ENCODE measurements at regions not wholly inside any gene's neighbourhood (a gene's known extent, or its start where the extent isn't known, plus 50 kb on each side); places are given as distances from the start of the nearest gene placed in this dataset.
"Not testable (repeated sequence)": the region's sequence is repeated elsewhere in the genome, so short reads cannot be mapped to it uniquely, and the experiment has no call there.

GRCh38 chr5:20784755-20785154 lies 796.8 kb upstream of the CDH18 start:
- DNase-seq; ATAC-seq (ENCODE audit: poor library complexity); intact Hi-C loops (cut with DNase I): not testable (repeated sequence)

- DNase-seq; intact Hi-C loops (cut with DNase I); ATAC-seq (ENCODE audit: poor library complexity): not testable (repeated sequence)
Measured at GRCh38 chr5:20783484-20783883, 795.5 kb upstream of the CDH18 start.

DNA sequence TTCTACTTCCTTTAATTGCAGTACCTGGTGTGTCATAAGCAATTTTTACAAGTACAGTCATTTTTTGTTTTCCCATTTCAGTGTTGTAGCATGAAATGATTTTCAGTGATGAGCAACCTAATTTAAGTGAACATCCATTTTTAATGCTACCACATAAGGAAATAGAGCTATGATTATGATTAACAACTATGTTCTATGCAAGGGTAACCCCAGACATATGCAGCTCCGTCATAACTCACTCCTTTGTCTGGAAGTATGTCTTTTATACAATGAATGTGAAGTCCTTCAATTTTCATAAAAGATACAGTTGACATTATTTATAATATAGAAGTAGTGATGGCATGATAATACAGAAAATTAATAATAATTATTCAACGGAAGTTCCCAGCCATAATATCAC lies 783.3 kb upstream of the CDH18 start:
- DNase-seq; ATAC-seq (ENCODE audit: poor library complexity); intact Hi-C loops (cut with DNase I): not testable (repeated sequence)

DNA sequence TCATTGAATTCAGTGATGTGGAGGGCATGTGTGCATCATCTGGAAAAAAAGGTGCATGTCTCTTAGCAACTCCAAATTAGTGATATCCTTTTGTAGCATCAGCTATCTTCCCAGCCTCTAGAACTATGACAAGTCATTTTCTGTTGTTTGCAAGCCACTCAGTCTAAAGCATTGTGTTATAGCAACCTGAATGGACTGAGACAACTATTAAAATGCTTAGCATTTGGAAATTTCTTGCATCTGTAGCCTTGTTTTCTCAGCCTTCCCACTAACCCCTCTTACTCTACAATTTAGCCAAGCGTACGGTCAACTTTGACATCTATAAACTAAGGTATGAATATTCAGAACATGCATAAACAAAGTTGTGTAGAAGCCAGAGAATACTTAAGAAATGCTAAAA lies 777.1 kb upstream of the CDH18 start:
- intact Hi-C loops (cut with DNase I); DNase-seq; ATAC-seq (ENCODE audit: poor library complexity): not testable (repeated sequence)

GRCh38 chr5:20759459-20759858 lies 771.5 kb upstream of the CDH18 start:
- ATAC-seq (ENCODE audit: poor library complexity); intact Hi-C loops (cut with DNase I); DNase-seq: not testable (repeated sequence)

GRCh38 chr5:20752179-20752578 lies 764.2 kb upstream of the CDH18 start:
- ATAC-seq (ENCODE audit: poor library complexity); DNase-seq; intact Hi-C loops (cut with DNase I): not testable (repeated sequence)

DNA sequence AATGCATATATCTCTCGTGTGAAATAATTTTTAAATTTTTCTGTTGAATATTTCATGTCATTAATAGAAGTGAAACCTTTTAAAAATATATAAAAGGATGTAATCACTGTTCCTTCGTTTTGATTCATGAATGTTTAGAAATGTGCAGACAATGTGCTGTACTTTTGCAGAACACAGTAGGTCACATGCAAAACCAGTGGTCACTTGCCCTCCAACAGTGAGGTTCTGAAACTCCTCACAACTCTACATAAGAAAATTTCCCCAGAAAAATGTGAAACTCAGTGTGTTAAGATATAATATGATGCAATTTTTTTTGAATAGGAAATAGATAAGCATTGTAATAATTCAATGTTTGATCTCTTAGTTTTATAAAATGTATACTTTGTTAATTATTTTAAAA lies 747.7 kb upstream of the CDH18 start:
- intact Hi-C loops (cut with DNase I); DNase-seq; ATAC-seq (ENCODE audit: poor library complexity): not testable (repeated sequence)

- DNase-seq; ATAC-seq (ENCODE audit: poor library complexity); intact Hi-C loops (cut with DNase I): not testable (repeated sequence)
Measured at GRCh38 chr5:20732223-20732622, 744.2 kb upstream of the CDH18 start.

DNA sequence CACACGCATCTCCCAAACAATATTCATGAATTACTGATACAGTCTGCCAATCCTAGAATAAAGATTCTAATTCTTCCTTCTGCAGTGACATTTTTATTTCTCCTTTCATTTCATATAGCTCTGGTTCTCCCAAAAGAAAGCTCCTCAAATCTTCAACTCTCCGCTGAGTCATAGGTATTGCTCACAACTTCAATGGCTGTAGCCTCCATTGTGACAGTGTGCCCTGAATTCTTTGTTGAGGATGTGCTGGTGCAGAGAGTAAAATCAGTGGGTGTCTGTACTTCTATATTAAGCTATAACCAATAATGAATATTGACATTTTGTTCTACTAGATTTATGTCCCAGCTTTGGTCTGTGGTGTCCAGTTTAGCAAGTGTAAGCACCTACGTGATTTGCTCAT lies 733.3 kb upstream of the CDH18 start:
- intact Hi-C loops (cut with DNase I); ATAC-seq (ENCODE audit: poor library complexity); DNase-seq: not testable (repeated sequence)

DNA sequence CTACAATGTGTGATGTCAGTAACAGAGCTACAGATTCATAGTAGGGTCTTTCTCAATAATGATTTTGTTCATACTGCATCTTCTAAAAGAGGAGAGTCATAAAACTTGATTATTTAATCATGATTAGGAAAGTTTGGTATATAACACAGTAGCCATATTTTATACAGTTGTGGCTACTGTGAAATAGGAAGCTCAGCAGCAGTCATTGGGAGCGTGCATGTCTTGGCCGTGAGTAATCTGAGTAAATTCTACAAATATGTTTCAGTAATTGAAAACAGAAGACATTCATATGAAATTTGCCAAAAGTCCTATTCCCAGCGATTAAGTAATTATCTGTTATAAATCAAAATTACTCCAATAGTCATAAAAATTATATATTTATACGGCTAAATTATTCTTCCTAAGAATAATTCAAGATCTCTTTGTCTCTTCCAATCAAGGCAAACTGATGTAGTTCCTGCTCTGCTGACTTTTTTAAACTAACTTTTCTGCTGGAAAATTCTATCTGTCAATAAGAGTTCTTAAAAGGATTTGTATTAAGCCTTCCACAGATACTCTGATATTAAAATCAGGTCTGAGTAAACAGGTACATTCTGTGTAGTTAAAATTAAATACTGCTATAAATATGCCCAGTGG lies 723.6 kb upstream of the CDH18 start:
- intact Hi-C loops (cut with DNase I); ATAC-seq (ENCODE audit: poor library complexity); DNase-seq: not testable (repeated sequence)

DNA sequence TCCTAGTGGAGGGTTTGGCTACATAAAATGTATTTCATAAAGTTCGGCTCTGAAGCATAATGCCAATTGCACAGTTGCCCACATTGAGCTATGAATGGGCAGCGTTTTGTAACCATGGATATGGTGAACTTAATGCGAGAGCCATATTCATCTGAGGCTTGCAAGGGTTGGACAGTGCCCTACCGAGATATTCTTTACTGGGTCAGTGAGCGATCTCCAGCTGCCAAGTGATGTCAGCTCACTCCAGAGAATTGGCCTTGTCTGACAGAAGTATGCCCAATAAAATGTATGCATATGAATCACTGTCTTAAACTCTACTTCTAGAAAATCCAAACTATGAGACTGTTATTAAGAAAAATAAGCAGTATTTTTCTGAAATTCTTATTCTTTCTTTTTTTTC lies 719.6 kb upstream of the CDH18 start:
- DNase-seq; intact Hi-C loops (cut with DNase I); ATAC-seq (ENCODE audit: poor library complexity): not testable (repeated sequence)

DNA sequence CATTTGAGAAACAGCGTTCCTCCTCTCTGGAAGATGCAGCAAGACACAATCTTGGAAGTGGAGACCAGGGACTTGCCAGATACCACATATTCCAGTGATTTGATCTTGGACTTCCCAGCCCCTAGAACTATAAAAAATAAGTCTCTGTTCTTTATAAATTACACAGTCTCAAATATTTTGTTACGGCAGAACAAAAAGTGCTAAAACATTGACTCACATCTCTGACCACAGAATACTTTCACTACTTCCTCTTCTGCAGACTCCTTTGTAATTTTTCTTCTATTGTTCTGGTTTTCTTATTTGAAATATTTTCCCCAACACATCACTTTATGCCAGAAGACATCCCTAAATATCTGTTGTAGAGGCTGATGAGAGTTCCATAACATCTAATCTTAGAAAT lies 706.1 kb upstream of the CDH18 start:
- no peak for DNase-seq
- intact Hi-C loops (cut with DNase I) = no loop called here
- ATAC-seq (ENCODE audit: poor library complexity) = no peak

DNA sequence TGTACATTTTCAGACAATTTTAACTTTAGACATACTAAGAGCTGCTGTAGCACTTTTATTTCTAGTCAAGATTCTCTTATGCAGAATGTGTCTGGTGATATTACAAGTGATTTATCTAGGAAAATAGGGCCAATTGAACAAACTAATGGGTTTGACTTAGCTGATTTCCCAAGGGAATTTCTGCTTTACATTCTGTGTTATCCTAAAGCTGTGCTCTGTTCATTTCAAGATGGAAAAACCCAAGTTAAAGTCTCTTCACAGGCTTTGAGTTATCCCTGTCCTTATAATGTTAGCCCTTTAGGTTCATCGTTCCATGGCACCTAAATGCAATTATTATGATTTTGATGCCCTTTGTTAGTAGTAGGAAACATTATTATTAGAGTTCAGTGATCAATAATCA lies 704.9 kb upstream of the CDH18 start:
- ATAC-seq (ENCODE audit: poor library complexity) (no peak), DNase-seq (no peak)

DNA sequence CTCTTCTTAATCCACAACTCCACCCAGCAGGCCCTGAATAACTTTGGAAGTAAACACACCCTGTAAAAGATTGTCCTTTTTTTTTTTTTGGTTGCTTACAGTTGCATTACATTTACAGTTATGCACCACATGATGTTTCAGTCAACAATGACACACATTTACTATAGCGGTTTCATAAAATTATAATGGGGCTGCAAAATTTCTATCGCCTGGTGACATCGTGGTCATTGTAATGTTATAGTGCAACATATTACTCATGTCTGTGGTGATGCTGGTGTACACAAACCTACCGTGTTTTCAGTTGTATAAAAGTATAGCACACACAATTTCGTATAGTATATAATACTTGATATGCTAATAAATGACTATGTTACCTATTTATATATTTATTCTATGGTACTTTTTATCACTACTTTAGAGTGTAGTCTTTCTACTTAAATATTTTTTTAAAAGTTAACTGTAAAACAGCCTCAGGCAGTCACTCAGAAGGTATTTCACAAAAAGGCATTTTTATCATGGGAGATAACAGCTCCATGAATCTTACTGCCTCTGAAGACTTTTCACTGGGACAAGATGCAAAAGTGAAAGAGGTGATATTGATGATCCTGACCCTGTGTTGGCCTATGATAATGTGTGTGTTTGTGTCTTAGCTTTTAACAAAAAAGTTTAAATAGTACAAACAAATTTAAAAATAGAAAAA lies 695.4 kb upstream of the CDH18 start:
- DNase-seq (no peak), ATAC-seq (ENCODE audit: poor library complexity) (no peak)
- intact Hi-C loops (cut with DNase I) = no loop called here

More for the DNA sequence above, 704.9 kb upstream of the CDH18 start:
- intact Hi-C loops (cut with DNase I) = no loop called here

DNA sequence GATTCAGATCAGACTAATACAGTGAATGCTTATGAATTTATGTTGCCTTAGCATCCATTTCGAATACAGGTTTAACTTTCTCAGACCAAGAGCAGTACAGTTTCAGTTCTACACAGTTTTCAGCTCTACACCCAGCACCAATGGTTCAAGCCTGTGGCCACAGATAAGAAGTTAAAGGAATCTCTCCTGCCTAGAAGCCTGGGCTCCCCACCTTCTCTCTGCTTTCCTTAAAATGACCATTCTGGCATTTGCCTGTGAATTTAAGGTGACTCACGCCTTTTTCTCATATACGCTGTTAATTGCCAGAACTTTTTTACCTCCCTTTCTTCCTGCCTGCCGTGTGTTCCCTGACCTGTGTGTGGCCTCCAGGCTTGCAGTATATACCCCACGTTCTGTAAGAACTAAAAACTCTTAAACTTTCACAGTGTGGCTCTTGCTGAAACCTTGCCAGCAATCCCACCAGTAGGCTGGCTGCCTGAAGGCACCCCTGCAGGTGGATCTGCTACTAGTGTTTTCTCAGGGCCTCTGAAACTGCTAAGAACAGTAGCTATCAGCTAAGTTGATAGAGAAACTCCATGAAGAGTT lies 692.8 kb upstream of the CDH18 start:
- ATAC-seq (ENCODE audit: poor library complexity) = no peak
- intact Hi-C loops (cut with DNase I) = no loop called here

GRCh38 chr5:20678814-20679298 lies 690.9 kb upstream of the CDH18 start:
- no peak for DNase-seq
- intact Hi-C loops (cut with DNase I) = no loop called here
- ATAC-seq (ENCODE audit: poor library complexity) = no peak

More for the DNA sequence above, 692.8 kb upstream of the CDH18 start:
- DNase-seq = no peak

DNA sequence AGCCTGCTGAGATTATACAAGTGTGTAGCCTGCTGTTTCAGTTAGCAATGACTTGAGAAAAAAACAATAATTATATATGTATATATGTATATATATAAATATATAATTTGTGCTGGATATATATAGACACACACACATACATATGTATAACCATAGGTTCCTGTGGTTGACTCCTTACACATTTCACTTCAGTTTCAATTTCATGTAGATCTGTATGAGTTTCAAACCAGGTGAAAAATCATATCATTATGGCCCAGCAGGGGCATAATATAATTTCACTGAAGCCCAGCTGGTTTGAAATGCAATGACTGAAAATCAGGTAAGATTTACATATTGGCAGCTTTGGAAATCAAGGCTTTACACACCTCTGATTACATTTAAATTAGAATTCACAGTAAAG lies 690.4 kb upstream of the CDH18 start:
- DNase-seq (no peak), ATAC-seq (ENCODE audit: poor library complexity) (no peak)
- intact Hi-C loops (cut with DNase I) = no loop called here

DNA sequence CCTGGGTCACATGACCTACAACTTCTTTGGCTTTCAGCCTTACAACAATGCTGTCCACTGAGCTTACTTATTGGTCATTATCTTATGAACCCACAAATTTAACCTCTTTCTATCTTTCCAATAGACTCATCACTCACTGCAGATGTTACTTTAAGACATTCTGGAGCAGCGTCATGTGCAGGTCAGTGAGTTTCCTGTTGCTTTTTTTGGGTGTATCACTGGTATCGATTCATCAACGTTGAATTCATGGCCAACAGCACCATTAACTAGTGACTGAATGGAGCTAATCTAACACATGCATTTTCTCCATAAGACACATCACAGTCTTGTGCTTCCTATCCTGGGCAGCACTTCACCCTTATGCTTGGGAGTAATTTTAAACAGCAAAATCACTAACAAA lies 672.6 kb upstream of the CDH18 start:
- DNase-seq (no peak), ATAC-seq (ENCODE audit: poor library complexity) (no peak)
- intact Hi-C loops (cut with DNase I) = no loop called here

- intact Hi-C loops (cut with DNase I) = no loop called here
- no peak for DNase-seq
- no peak for ATAC-seq (ENCODE audit: poor library complexity)
Measured at GRCh38 chr5:20656262-20656661, 668.3 kb upstream of the CDH18 start.

- ATAC-seq (ENCODE audit: poor library complexity) (no peak), DNase-seq (no peak)
- intact Hi-C loops (cut with DNase I) = no loop called here
Measured at GRCh38 chr5:20655211-20655610, 667.2 kb upstream of the CDH18 start.
